HEK293T (cell line): ENCODE measurements at regions not wholly inside any gene's neighbourhood (a gene's known extent, or its start where the extent isn't known, plus 50 kb on each side); places are given as distances from the start of the nearest gene placed in this dataset.
"Not testable (repeated sequence)": the region's sequence is repeated elsewhere in the genome, so short reads cannot be mapped to it uniquely, and the experiment has no call there.

Source experiments
- CTCF ChIA-PET: fragments of 350-600 bp; formaldehyde crosslinking; extraction: SDS; loops from one replicate; lab custom pipeline; 2021; ENCODE audit warnings: antibody characterized with exemption, inconsistent platforms; lab: Yijun Ruan, JAX
- POLR2A ChIA-PET: fragments of 350-600 bp; formaldehyde crosslinking; extraction: SDS; loops from one replicate; lab custom pipeline; 2020; ENCODE audit warnings: antibody characterized with exemption, inconsistent platforms; lab: Yijun Ruan, JAX
- DNase-seq: peaks from one replicate; pipeline ENCODE4 v3.0.0; 2012; ENCODE audit warnings: mixed read lengths; ENCODE audit errors: extremely low spot score
- ARNT ChIP-seq: fragments of 450-650 bp; IDR thresholded peaks from 2 replicates; pipeline ENCODE4 v1.6.1; 2017; ENCODE audit warnings: mild to moderate bottlenecking
- BHLHE40 ChIP-seq: fragments of 450-650 bp; IDR thresholded peaks from 2 replicates; pipeline ENCODE4 v1.6.1; 2016; ENCODE audit warnings: mild to moderate bottlenecking, moderate library complexity, borderline replicate concordance
- CTBP1 ChIP-seq: fragments of 450-650 bp; IDR thresholded peaks from 2 replicates; pipeline ENCODE4 v1.6.1; 2016; ENCODE audit warnings: borderline replicate concordance
- ELF4 ChIP-seq: fragments of 450-650 bp; IDR thresholded peaks from 2 replicates; pipeline ENCODE4 v1.6.1; 2017; ENCODE audit warnings: antibody characterized with exemption
- FOXA1 ChIP-seq: fragments of 450-650 bp; IDR thresholded peaks from 2 replicates; pipeline ENCODE4 v1.6.1; 2016; ENCODE audit warnings: mild to moderate bottlenecking
- FOXK2 ChIP-seq: fragments of 450-650 bp; IDR thresholded peaks from 2 replicates; pipeline ENCODE4 v1.6.1; 2016; ENCODE audit warnings: mild to moderate bottlenecking
- FOXM1 ChIP-seq: fragments of 450-650 bp; IDR thresholded peaks from 2 replicates; pipeline ENCODE4 v1.6.1; 2017; ENCODE audit warnings: mild to moderate bottlenecking, borderline replicate concordance
- HDGF ChIP-seq: fragments of 450-650 bp; IDR thresholded peaks from 2 replicates; pipeline ENCODE4 v1.6.1; 2017; ENCODE audit warnings: antibody characterized with exemption, borderline replicate concordance
- L3MBTL2 ChIP-seq: fragments of 450-650 bp; conservative IDR thresholded peaks from 2 replicates; pipeline ENCODE4 v1.6.1; 2016; ENCODE audit warnings: mild to moderate bottlenecking
- LEF1 ChIP-seq: fragments of 450-650 bp; IDR thresholded peaks from 2 replicates; pipeline ENCODE4 v1.6.1; 2017; ENCODE audit warnings: mild to moderate bottlenecking, borderline replicate concordance
- NFRKB ChIP-seq: fragments of 450-650 bp; IDR thresholded peaks from 2 replicates; pipeline ENCODE4 v1.6.1; 2016; ENCODE audit warnings: mild to moderate bottlenecking, moderate library complexity
- SP1 ChIP-seq: fragments of 450-650 bp; IDR thresholded peaks from 2 replicates; pipeline ENCODE4 v1.6.1; 2017
- SUZ12 ChIP-seq: fragments of 450-650 bp; IDR thresholded peaks from 2 replicates; pipeline ENCODE4 v1.6.1; 2016; ENCODE audit warnings: mild to moderate bottlenecking
- TARDBP ChIP-seq: fragments of 450-650 bp; IDR thresholded peaks from 2 replicates; pipeline ENCODE4 v1.6.1; 2016
- ZNF384 ChIP-seq: fragments of 450-650 bp; IDR thresholded peaks from 2 replicates; pipeline ENCODE4 v1.6.1; 2016
- TF ChIP-seq, protein P1 (sequence below): fragments of 450-650 bp; IDR thresholded peaks from 2 replicates; pipeline ENCODE4 v1.6.1; 2016

GRCh38 chr22:47495110-47495509, 732.7 kb downstream of the TBC1D22A start:
- no peak for TF ChIP-seq FOXM1
- TF ChIP-seq FOXA1: no peak
- no peak for TF ChIP-seq ZNF384
- TF ChIP-seq LEF1: no peak
- no peak for TF ChIP-seq ELF4
- TF ChIP-seq SP1: no peak
- TF ChIP-seq, protein P1, sequence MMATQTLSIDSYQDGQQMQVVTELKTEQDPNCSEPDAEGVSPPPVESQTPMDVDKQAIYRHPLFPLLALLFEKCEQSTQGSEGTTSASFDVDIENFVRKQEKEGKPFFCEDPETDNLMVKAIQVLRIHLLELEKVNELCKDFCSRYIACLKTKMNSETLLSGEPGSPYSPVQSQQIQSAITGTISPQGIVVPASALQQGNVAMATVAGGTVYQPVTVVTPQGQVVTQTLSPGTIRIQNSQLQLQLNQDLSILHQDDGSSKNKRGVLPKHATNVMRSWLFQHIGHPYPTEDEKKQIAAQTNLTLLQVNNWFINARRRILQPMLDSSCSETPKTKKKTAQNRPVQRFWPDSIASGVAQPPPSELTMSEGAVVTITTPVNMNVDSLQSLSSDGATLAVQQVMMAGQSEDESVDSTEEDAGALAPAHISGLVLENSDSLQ: no peak
- TF ChIP-seq ARNT: no peak
- no peak for TF ChIP-seq L3MBTL2
- TF ChIP-seq NFRKB: no peak
- no peak for TF ChIP-seq FOXK2
- DNase-seq: no peak
- ChIA-PET CTCF (no interaction called here), POLR2A (no interaction called here)

GRCh38 chr22:47488131-47488530, 725.7 kb downstream of the TBC1D22A start:
- CTCF ChIA-PET, POLR2A ChIA-PET, DNase-seq: not testable (repeated sequence)

DNA sequence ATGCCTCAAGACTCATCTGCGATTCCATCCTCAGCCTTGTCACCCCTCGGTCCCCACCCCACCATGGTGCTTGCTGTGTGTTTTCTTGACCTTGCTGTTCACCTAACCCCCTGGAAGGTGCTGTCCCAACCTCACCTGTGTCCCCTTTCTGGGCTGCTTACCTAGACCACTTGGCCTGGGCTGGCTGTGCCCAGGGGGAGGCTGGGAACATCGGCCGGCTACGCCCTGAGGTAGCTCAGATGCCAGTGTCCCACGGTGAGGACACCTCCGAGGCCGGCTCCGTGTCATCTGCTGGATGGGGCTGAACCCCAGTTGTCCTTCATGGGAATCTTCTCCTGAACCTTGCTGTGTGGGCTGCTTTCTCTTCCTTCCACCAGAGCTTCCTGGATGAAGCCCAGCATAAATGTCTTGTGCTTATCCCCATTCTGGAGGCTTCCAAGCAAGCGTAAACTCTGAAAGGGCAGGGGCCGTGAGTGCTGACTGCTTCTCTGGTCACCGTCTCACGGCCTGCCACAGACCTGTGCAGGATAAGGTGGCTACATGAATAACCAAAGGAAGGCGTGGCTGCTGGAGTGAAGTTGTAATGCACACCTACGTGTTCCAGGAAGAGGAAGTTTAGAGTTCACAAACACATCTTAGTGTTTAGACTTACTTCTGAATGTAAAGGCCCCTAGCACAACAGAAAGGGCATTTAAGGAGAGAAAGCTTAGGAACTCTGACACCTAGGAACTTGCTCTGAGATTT, 724.3 kb downstream of the TBC1D22A start:
- CTCF ChIA-PET: no interaction called here
- TF ChIP-seq, protein P1: no peak
- TF ChIP-seq NFRKB: no peak
- no peak for TF ChIP-seq BHLHE40
- TF ChIP-seq FOXK2: no peak
- no peak for TF ChIP-seq LEF1
- TF ChIP-seq TARDBP: no peak
- TF ChIP-seq CTBP1: no peak
- no peak for TF ChIP-seq ARNT
- TF ChIP-seq FOXA1: no peak
- TF ChIP-seq SP1: no peak
- TF ChIP-seq ELF4: no peak
- TF ChIP-seq HDGF: no peak
- TF ChIP-seq SUZ12: no peak
- no peak for TF ChIP-seq ZNF384
- no peak for TF ChIP-seq L3MBTL2
- TF ChIP-seq FOXM1: no peak
- POLR2A ChIA-PET: no interaction called here
- no peak for DNase-seq

DNA sequence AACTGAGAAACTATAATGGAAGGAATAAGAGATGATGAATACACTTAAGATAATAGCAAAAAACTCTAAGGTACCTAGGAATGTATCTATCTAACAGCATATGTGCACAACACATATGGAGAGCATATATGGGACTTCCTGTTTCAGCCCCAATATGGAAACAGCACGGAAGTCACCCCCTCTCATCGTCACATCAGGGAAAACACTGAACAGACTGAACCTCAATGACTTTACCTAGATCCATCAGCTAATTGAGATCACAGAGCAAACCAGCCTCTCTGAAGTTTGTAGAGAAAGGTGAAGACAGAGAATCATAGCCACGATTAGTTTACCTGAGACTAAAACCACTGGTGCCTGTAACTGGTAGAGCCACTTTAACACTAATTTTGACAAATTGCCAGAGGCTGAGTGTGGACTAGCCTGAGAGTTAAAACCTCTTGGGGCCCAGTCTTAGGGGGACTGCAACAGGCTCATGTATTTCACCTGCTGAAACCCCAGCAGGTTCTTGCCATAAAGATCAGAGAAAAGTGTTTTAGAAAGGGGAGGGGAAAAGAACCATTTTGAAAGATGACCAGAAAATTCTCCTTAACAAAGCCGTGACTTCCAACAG, 722.6 kb downstream of the TBC1D22A start:
- CTCF ChIA-PET: no interaction called here
- no peak for TF ChIP-seq HDGF
- no peak for TF ChIP-seq CTBP1
- TF ChIP-seq, protein P1: no peak
- no peak for TF ChIP-seq FOXK2
- no peak for TF ChIP-seq SUZ12
- no peak for TF ChIP-seq LEF1
- no peak for TF ChIP-seq ELF4
- TF ChIP-seq NFRKB: no peak
- no peak for TF ChIP-seq SP1
- TF ChIP-seq FOXM1: no peak
- POLR2A ChIA-PET: no interaction called here
- no peak for DNase-seq

- TF ChIP-seq HDGF (no peak), CTBP1 (no peak), BHLHE40 (no peak), L3MBTL2 (no peak), FOXA1 (no peak), TARDBP (no peak), FOXK2 (no peak), NFRKB (no peak), ARNT (no peak), SP1 (no peak), SUZ12 (no peak), ELF4 (no peak), FOXM1 (no peak), LEF1 (no peak)
- TF ChIP-seq, protein P1: no peak
- ChIA-PET POLR2A (no interaction called here), CTCF (no interaction called here)
- no peak for DNase-seq
These were observed 713.8 kb downstream of the TBC1D22A start for GRCh38 chr22:47476231-47476630.

- ChIA-PET POLR2A (no interaction called here), CTCF (no interaction called here)
- DNase-seq: no peak
- no peak for TF ChIP-seq NFRKB
- no peak for TF ChIP-seq FOXA1
- TF ChIP-seq FOXK2: no peak
- no peak for TF ChIP-seq LEF1
- TF ChIP-seq FOXM1: no peak
- no peak for TF ChIP-seq SP1
- no peak for TF ChIP-seq ZNF384
- TF ChIP-seq TARDBP: no peak
- no peak for TF ChIP-seq SUZ12
- TF ChIP-seq L3MBTL2: no peak
- no peak for TF ChIP-seq ARNT
- TF ChIP-seq HDGF: no peak
- no peak for TF ChIP-seq CTBP1
- no peak for TF ChIP-seq ELF4
- TF ChIP-seq, protein P1: no peak
- no peak for TF ChIP-seq BHLHE40
These were observed 712.4 kb downstream of the TBC1D22A start for GRCh38 chr22:47474895-47475294.
